GM12865 (cell line): ENCODE measurements at regions not wholly inside any gene's neighbourhood (a gene's known extent, or its start where the extent isn't known, plus 50 kb on each side); places are given as distances from the start of the nearest gene placed in this dataset.

Experiments used
- DNase-seq: peaks from one replicate; pipeline ENCODE4 v3.0.0; 2010; ENCODE audit warnings: low read depth
- H3K4me3 ChIP-seq: 2 replicates; pipeline ENCODE4 v1.5.1; 2011; ENCODE audit warnings: mild to moderate bottlenecking, low read depth, low read length, control low read depth
- CTCF ChIP-seq: IDR thresholded peaks from 2 replicates; pipeline ENCODE4 v1.5.1; 2011; ENCODE audit warnings: low read length, control low read depth, low read depth, inconsistent platforms; ENCODE audit not compliant: insufficient read depth; ENCODE audit errors: missing control alignments

DNA sequence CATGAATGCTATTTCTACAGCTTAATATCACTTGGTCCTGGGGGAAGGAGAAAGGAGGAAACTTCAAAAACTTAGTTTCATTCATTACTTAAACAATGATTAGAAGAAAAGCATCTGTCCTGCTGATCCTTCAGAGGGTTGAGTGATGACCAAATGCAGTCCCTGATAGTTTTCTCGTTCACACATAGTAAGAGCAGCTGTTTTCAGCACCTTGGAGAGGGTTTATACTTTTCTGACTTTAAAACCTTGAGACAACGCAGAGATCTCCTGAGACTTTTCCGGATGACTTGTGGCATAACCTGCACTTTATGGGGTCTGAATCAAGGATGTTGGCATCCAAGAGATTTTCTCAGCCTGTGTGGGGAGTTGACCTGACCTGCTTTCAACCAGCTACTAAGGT, 94.0 kb upstream of the KCND3 start:
- no peak overlapping the region for H3K4me3 ChIP-seq
- TF ChIP-seq CTCF = no peak
- DNase-seq = peak; percentile 3

GRCh38 chr1:112092656-112093371, 103.3 kb upstream of the KCND3 start:
- no peak for TF ChIP-seq CTCF
- DNase-seq = no peak
- H3K4me3 ChIP-seq = no peak overlapping the region

DNA sequence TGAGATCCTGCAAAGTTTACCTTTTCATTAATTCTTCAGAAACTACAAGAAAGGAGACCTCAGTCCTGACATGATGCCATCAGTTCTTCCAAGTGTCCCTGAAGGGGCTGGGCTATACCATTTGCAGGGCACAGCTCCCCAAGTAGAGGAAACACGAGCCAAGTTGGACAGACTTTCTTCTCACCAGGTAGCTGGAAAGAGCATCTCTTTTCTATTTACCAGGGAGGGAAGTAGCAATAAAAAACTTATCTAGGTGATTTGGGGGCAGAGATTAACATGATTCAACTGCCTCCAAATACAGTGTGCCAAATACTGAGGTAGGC, 103.9 kb upstream of the KCND3 start:
- no peak for TF ChIP-seq CTCF
- DNase-seq = no peak
- no peak overlapping the region for H3K4me3 ChIP-seq

- no peak for DNase-seq
- TF ChIP-seq CTCF = no peak
- no peak overlapping the region for H3K4me3 ChIP-seq
Measured at GRCh38 chr1:112099979-112100378, 110.5 kb upstream of the KCND3 start.

- TF ChIP-seq CTCF = no peak
- DNase-seq = no peak
- no peak overlapping the region for H3K4me3 ChIP-seq
Measured at GRCh38 chr1:112105557-112105956, 116.1 kb upstream of the KCND3 start.

GRCh38 chr1:112110031-112110430, 120.6 kb upstream of the KCND3 start:
- TF ChIP-seq CTCF = no peak
- H3K4me3 ChIP-seq = no peak overlapping the region
- no peak for DNase-seq

DNA sequence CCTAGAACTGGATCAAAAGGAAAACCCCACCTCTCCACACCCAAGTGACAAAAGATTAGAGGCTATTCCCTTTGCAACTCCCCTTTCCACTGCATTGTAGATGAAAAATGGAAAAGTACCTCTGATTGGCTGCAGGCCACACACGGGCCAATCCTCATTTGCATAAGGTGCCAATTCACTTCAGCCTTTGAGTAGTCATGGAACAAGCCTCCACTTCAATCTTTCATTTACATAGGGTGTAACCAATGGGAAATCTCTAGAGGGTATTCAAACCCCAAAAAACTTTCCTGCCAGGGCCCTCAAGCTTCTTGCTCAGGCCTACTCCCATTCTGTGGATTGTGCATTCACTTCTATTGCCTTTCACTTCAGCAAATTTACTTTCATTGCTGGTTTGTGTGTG, 122.3 kb upstream of the KCND3 start:
- no peak for DNase-seq
- TF ChIP-seq CTCF = no peak
- no peak overlapping the region for H3K4me3 ChIP-seq
